ENCODE measurements at regions not wholly inside any gene's neighbourhood (a gene's known extent, or its start where the extent isn't known, plus 50 kb on each side); places are given as distances from the start of the nearest gene placed in this dataset.
"Not testable (repeated sequence)": the region's sequence is repeated elsewhere in the genome, so short reads cannot be mapped to it uniquely, and the experiment has no call there.

GRCh38 chrX:80574486-80575086, 154.3 kb downstream of the TENT5D start:
- TF ChIP-seq, protein P1, sequence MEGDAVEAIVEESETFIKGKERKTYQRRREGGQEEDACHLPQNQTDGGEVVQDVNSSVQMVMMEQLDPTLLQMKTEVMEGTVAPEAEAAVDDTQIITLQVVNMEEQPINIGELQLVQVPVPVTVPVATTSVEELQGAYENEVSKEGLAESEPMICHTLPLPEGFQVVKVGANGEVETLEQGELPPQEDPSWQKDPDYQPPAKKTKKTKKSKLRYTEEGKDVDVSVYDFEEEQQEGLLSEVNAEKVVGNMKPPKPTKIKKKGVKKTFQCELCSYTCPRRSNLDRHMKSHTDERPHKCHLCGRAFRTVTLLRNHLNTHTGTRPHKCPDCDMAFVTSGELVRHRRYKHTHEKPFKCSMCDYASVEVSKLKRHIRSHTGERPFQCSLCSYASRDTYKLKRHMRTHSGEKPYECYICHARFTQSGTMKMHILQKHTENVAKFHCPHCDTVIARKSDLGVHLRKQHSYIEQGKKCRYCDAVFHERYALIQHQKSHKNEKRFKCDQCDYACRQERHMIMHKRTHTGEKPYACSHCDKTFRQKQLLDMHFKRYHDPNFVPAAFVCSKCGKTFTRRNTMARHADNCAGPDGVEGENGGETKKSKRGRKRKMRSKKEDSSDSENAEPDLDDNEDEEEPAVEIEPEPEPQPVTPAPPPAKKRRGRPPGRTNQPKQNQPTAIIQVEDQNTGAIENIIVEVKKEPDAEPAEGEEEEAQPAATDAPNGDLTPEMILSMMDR (IDR thresholded peaks at IDR 0.05) = not testable (repeated sequence)
- not testable (repeated sequence) for TF ChIP-seq POLR2A (IDR thresholded peaks at IDR 0.05)
